H1 (cell line): ENCODE measurements at regions not wholly inside any gene's neighbourhood (a gene's known extent, or its start where the extent isn't known, plus 50 kb on each side); places are given as distances from the start of the nearest gene placed in this dataset.
A peak's percentile ranks its signal among the peaks of the same experiment; 100 is the strongest.

ENCODE experiments used
- CTCF ChIA-PET: fragments of 300-600 bp; sonication (Branson Sonifier 250); formaldehyde crosslinking; loops from one replicate; lab custom pipeline; 2021; ENCODE audit not compliant: partially characterized antibody; lab: Charles Lee
- POLR2A ChIA-PET: fragments of 300-600 bp; sonication (Branson Sonifier 250); formaldehyde crosslinking; loops from one replicate; lab custom pipeline; 2021; ENCODE audit warnings: inconsistent platforms; ENCODE audit not compliant: partially characterized antibody; lab: Charles Lee
- DNase-seq, 2 experiments: peaks; one replicate each; pipeline versions ENCODE4 v3.0.0 to v3.0.0-alpha.2; 2010 to 2022; ENCODE audit warnings: low spot score in 2 of 2, low read depth in 1 of 2, mixed read lengths in 1 of 2
- FAIRE-seq: peaks from 2 replicates; lab custom pipeline; 2011; peaks lifted over from hg19 to GRCh38; lab: Jason Lieb, UNC
- H2AFZ ChIP-seq: 2 replicates; pipeline ENCODE4 v1.8.1; 2012; ENCODE audit warnings: low read length, inconsistent platforms
- H2AK5ac ChIP-seq: 2 replicates; pipeline ENCODE4 v1.6.1; 2013; ENCODE audit warnings: low read depth, low read length
- H2BK120ac ChIP-seq: replicated peaks from 2 replicates; pipeline ENCODE3; 2013; ENCODE audit warnings: low read depth, low read length, inconsistent platforms
- H2BK12ac ChIP-seq: 2 replicates; pipeline ENCODE4 v1.6.1; 2013; ENCODE audit warnings: low read depth, low read length
- H2BK15ac ChIP-seq: 2 replicates; pipeline ENCODE4 v1.6.1; 2013; ENCODE audit warnings: low read length
- H2BK20ac ChIP-seq: 2 replicates; pipeline ENCODE4 v1.6.1; 2013; ENCODE audit warnings: low read length
- H2BK5ac ChIP-seq: 2 replicates; pipeline ENCODE4 v1.6.1; 2013; ENCODE audit warnings: low read depth, low read length
- H3K14ac ChIP-seq: 2 replicates; pipeline ENCODE4 v1.6.1; 2013; ENCODE audit warnings: inconsistent platforms; ENCODE audit not compliant: insufficient read length
- H3K18ac ChIP-seq: 2 replicates; pipeline ENCODE4 v1.6.1; 2013; ENCODE audit warnings: low read length; ENCODE audit errors: extremely low read depth
- H3K23ac ChIP-seq: 2 replicates; pipeline ENCODE4 v1.6.1; 2013; ENCODE audit warnings: inconsistent platforms; ENCODE audit not compliant: insufficient read length
- H3K23me2 ChIP-seq: 2 replicates; pipeline ENCODE4 v1.6.1; 2013; ENCODE audit warnings: low read depth, low read length
- H3K27ac ChIP-seq: 2 replicates; pipeline ENCODE4 v1.6.1; 2011; ENCODE audit warnings: low read depth, low read length, inconsistent platforms
- H3K27me3 ChIP-seq, 4 experiments: replicated peaks in 1 of 4; 1 replicate in 1 of 4; 2 replicates in 3 of 4; pipeline versions ENCODE4 v1.6.1 to v1.8.1; 2011 to 2013; ENCODE audit warnings: low read length in 3 of 4, mild to moderate bottlenecking in 3 of 4, inconsistent platforms in 2 of 4, mixed read lengths in 2 of 4, moderate library complexity in 1 of 4; ENCODE audit not compliant: control insufficient read depth in 3 of 4, insufficient read depth in 3 of 4; ENCODE audit errors: extremely low read depth in 1 of 4
- H3K36me3 ChIP-seq, 4 experiments: 2 replicates each; pipeline versions ENCODE4 v1.6.1 to v1.8.1; 2011 to 2013; ENCODE audit warnings: mild to moderate bottlenecking in 4 of 4, low read length in 3 of 4, moderate library complexity in 2 of 4, control low read depth in 1 of 4, inconsistent platforms in 1 of 4; ENCODE audit not compliant: insufficient read depth in 4 of 4, control insufficient read depth in 2 of 4
- H3K4ac ChIP-seq: replicated peaks from 2 replicates; pipeline ENCODE3; 2013; ENCODE audit warnings: low read length, low read depth, mixed read lengths, inconsistent platforms; ENCODE audit not compliant: insufficient read length
- H3K4me1 ChIP-seq, 4 experiments: replicated peaks in 1 of 4; 1 replicate in 1 of 4; 2 replicates in 3 of 4; pipeline versions ENCODE4 v1.6.1 to v1.8.1; 2011 to 2013; ENCODE audit warnings: low read length in 3 of 4, inconsistent platforms in 2 of 4, mixed read lengths in 1 of 4; ENCODE audit not compliant: insufficient read depth in 4 of 4, control insufficient read depth in 3 of 4
- H3K4me2 ChIP-seq, 2 experiments: 2 replicates each; pipeline versions ENCODE4 v1.6.1 to v1.8.1; 2011 to 2013; ENCODE audit warnings: low read depth in 2 of 2, low read length in 2 of 2, control low read depth in 1 of 2, inconsistent platforms in 1 of 2, mild to moderate bottlenecking in 1 of 2; ENCODE audit not compliant: insufficient read depth in 1 of 2
- H3K4me3 ChIP-seq, 4 experiments: fragments of 200-600, 300-600 bp in 1 of 4; sonication (generic), shearing (Covaris generic), sonication (Bioruptor Twin) in 1 of 4; 2 replicates each; pipeline versions ENCODE4 v1.5.1 to v1.8.1; 2011 to 2016; ENCODE audit warnings: low read length in 4 of 4, low read depth in 3 of 4, control low read depth in 2 of 4, inconsistent platforms in 2 of 4, mild to moderate bottlenecking in 2 of 4, mixed read lengths in 1 of 4, moderate library complexity in 1 of 4; ENCODE audit not compliant: insufficient read depth in 2 of 4; ENCODE audit errors: extremely low read depth in 1 of 4
- H3K56ac ChIP-seq: replicated peaks from 2 replicates; pipeline ENCODE3; 2013; ENCODE audit warnings: low read depth, mild to moderate bottlenecking, mixed read lengths, low read length, inconsistent platforms; ENCODE audit not compliant: insufficient read length
- H3K79me1 ChIP-seq: 2 replicates; pipeline ENCODE4 v1.6.1; 2013; ENCODE audit warnings: low read depth, low read length, control low read depth
- H3K79me2 ChIP-seq, 2 experiments: 2 replicates each; pipeline versions ENCODE4 v1.6.1 to v1.8.1; 2012 to 2013; ENCODE audit warnings: low read length in 2 of 2, mild to moderate bottlenecking in 2 of 2, inconsistent platforms in 1 of 2; ENCODE audit not compliant: insufficient read depth in 2 of 2, control insufficient read depth in 1 of 2
- H3K9ac ChIP-seq, 4 experiments: replicated peaks in 1 of 4; 1 replicate in 1 of 4; 2 replicates in 3 of 4; pipeline versions ENCODE4 v1.6.1 to v1.8.1; 2011 to 2013; ENCODE audit warnings: low read depth in 3 of 4, low read length in 3 of 4, control low read depth in 2 of 4, mild to moderate bottlenecking in 2 of 4, moderate library complexity in 2 of 4, inconsistent platforms in 1 of 4; ENCODE audit errors: extremely low read depth in 1 of 4
- H3K9me3 ChIP-seq, 2 experiments: 2 replicates each; pipeline versions ENCODE4 v1.6.1 to v1.8.1; 2012 to 2013; ENCODE audit warnings: mild to moderate bottlenecking in 2 of 2, moderate library complexity in 2 of 2, control low read depth in 1 of 2, inconsistent platforms in 1 of 2, low read depth in 1 of 2, low read length in 1 of 2, mixed read lengths in 1 of 2; ENCODE audit not compliant: insufficient read depth in 2 of 2
- H4K20me1 ChIP-seq, 2 experiments: replicated peaks in 1 of 2; 2 replicates each; pipeline versions ENCODE3 to v1.8.1; 2011 to 2013; ENCODE audit warnings: inconsistent platforms in 2 of 2, low read length in 2 of 2, mild to moderate bottlenecking in 1 of 2; ENCODE audit not compliant: insufficient read depth in 2 of 2, control insufficient read depth in 1 of 2
- H4K5ac ChIP-seq: 2 replicates; pipeline ENCODE4 v1.6.1; 2013; ENCODE audit warnings: low read length, low read depth, mixed read lengths, inconsistent platforms; ENCODE audit not compliant: insufficient read length
- H4K8ac ChIP-seq: 2 replicates; pipeline ENCODE4 v1.8.0; 2013; ENCODE audit warnings: mild to moderate bottlenecking, moderate library complexity, low read length, inconsistent platforms; ENCODE audit not compliant: insufficient read depth; ENCODE audit errors: extremely low read depth
- H4K91ac ChIP-seq: replicated peaks from 2 replicates; pipeline ENCODE3; 2013; ENCODE audit warnings: low read length, mixed read lengths, inconsistent platforms; ENCODE audit not compliant: insufficient read length
- CBX5 ChIP-seq: fragments of 300-800, 300-1000 bp; sonication (generic); IDR thresholded peaks from 2 replicates; pipeline ENCODE4 v1.7.1; 2016; ENCODE audit warnings: antibody characterized with exemption, low read length, low read depth
- KDM5A ChIP-seq: fragments of 200-600 bp; IDR thresholded peaks from 2 replicates; pipeline ENCODE4 v1.7.1; 2012; ENCODE audit warnings: mild to moderate bottlenecking, low read length, inconsistent platforms, mixed read lengths
- TBP ChIP-seq: IDR thresholded peaks from 2 replicates; pipeline ENCODE4 v1.6.1; 2011; ENCODE audit warnings: low read depth, low read length, improper control_type of control experiment
- TCF12 ChIP-seq: IDR thresholded peaks from 2 replicates; pipeline ENCODE4 v1.6.1; 2011; ENCODE audit warnings: low read depth, mild to moderate bottlenecking, low read length
- WGBS, 2 experiments: shearing (Covaris generic) in 1 of 2; methylation state at CpG; one replicate each; pipeline versions ENCODE4 v1.1.6 to v1.1.7; 2013 to 2015; ENCODE audit warnings: low lambda C conversion rate in 2 of 2, mixed read lengths in 2 of 2, inconsistent platforms in 1 of 2, low coverage in 1 of 2, missing lambda C conversion rate in 1 of 2; ENCODE audit not compliant: insufficient replicate concordance in 2 of 2, insufficient coverage in 1 of 2, insufficient read length in 1 of 2; ENCODE audit errors: extremely low coverage in 1 of 2, missing lambda C conversion rate in 1 of 2; 5-methylcytosine and 5-hydroxymethylcytosine counted together
- TF ChIP-seq, protein P1 (sequence below): IDR thresholded peaks from 2 replicates; pipeline ENCODE4 v1.6.1; 2012; ENCODE audit warnings: low read length, inconsistent platforms
- TF ChIP-seq, protein P2 (sequence below): IDR thresholded peaks from 2 replicates; pipeline ENCODE4 v1.6.1; 2011; ENCODE audit warnings: low read length, improper control_type of control experiment

DNA sequence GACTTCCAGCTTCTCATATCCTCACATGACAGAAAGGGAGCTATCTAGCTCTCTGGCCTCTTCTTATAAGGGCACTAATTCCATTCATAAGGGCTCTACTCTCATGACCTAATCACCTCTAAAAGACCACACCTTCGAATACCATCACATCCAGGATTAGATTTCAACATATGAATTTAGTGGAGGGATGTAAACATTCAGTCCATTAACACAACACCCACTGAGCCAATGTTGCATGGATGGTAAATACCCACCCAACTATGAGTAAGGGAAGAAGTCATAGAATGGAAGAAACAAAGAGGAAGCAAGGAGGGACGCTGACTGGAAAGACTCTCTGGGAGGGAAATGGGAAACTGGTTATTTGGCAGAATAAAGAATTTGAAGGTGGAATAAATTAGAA, 112.6 kb upstream of the CCDC112 start:
- DNase-seq: no peak
- Histone ChIP-seq H4K5ac (no peak overlapping the region), H2BK5ac (no peak overlapping the region), H3K4ac (no peak overlapping the region), H2BK12ac (no peak overlapping the region), H4K8ac (no peak overlapping the region), H3K9me3 (no peaks in the 10 kb centered on the region), H3K4me1 (no peaks in the 10 kb centered on the region), H3K4me3 (no peak overlapping the region), H2BK15ac (no peak overlapping the region), H3K9ac (no peak overlapping the region), H3K79me1 (no peaks in the 10 kb centered on the region), H2AFZ (no peak overlapping the region), H3K27ac (no peak overlapping the region), H3K14ac (no peak overlapping the region), H3K27me3 (peaks cover 0 to 1% (median 0%) of the 10 kb centered on the region in 4 experiments; a peak in 1 of 7 replicates), H3K56ac (peak overlapping the region; percentile 32), H3K79me2 (no peaks in the 10 kb centered on the region), H3K18ac (no peak overlapping the region), H3K23me2 (no peaks in the 10 kb centered on the region; the same call in 1 of the 2 replicates), H4K91ac (no peak overlapping the region), H2BK120ac (no peak overlapping the region), H3K4me2 (no peak overlapping the region), H2BK20ac (no peak overlapping the region), H4K20me1 (no peaks in the 10 kb centered on the region), H3K23ac (no peak overlapping the region), H2AK5ac (no peak overlapping the region), H3K36me3 (no peaks in the 10 kb centered on the region)
- POLR2A ChIA-PET: no interaction called here
- TF ChIP-seq TCF12: no peak
- TF ChIP-seq, protein P1, sequence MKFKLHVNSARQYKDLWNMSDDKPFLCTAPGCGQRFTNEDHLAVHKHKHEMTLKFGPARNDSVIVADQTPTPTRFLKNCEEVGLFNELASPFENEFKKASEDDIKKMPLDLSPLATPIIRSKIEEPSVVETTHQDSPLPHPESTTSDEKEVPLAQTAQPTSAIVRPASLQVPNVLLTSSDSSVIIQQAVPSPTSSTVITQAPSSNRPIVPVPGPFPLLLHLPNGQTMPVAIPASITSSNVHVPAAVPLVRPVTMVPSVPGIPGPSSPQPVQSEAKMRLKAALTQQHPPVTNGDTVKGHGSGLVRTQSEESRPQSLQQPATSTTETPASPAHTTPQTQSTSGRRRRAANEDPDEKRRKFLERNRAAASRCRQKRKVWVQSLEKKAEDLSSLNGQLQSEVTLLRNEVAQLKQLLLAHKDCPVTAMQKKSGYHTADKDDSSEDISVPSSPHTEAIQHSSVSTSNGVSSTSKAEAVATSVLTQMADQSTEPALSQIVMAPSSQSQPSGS: no peak
- TF ChIP-seq, protein P2, sequence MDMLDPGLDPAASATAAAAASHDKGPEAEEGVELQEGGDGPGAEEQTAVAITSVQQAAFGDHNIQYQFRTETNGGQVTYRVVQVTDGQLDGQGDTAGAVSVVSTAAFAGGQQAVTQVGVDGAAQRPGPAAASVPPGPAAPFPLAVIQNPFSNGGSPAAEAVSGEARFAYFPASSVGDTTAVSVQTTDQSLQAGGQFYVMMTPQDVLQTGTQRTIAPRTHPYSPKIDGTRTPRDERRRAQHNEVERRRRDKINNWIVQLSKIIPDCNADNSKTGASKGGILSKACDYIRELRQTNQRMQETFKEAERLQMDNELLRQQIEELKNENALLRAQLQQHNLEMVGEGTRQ: no peak
- TF ChIP-seq TBP: no peak
- no peak for TF ChIP-seq CBX5
- no peak for TF ChIP-seq KDM5A
- CTCF ChIA-PET: interaction anchor here (1.0 to 1.8 kb wide), 2 partner anchors 16 to 17 kb away, joined by 3 to 5 read pairs; no protein-coding TSS in a partner anchor
- no peak for FAIRE-seq
- WGBS, 2 experiments: 93% methylated on average over 2 of the region's 2 CpGs; no CpG with 5 or more reads in 1 of the 2 experiments
